Left lung (tissue), 4 donors: ENCODE measurements at regions not wholly inside any gene's neighbourhood (a gene's known extent, or its start where the extent isn't known, plus 50 kb on each side); places are given as distances from the start of the nearest gene placed in this dataset.

Source experiments
- ATAC-seq: fragments of 200-7000 bp; cut with Tn5 transposase; one replicate; pipeline ENCODE4 v1.9.1; 2020; ENCODE audit warnings: moderate library complexity
- DNase-seq, 4 donors: peaks; one replicate each; pipeline ENCODE4 v3.0.0-alpha.2; 2013 to 2020
- H3K27ac ChIP-seq, 2 donors: fragments of 200-600 bp; sonication (generic) in 1 of 2; one replicate each; pipeline versions ENCODE4 v1.5.0 to v1.8.0; 2020 to 2021
- H3K27me3 ChIP-seq, 2 donors: fragments of 200-600 bp; sonication (generic) in 1 of 2; one replicate each; pipeline versions ENCODE4 v1.5.0 to v1.8.0; 2020 to 2021
- H3K36me3 ChIP-seq, 2 donors: fragments of 200-600 bp; sonication (generic) in 1 of 2; one replicate each; pipeline versions ENCODE4 v1.5.0 to v1.8.0; 2020 to 2021
- H3K4me1 ChIP-seq, 2 donors: fragments of 200-600 bp; one replicate each; pipeline ENCODE4 v1.8.0; 2021
- H3K4me3 ChIP-seq, 2 donors: fragments of 200-600 bp; sonication (generic) in 1 of 2; one replicate each; pipeline versions ENCODE4 v1.5.0 to v1.8.0; 2020 to 2021; ENCODE audit warnings: mild to moderate bottlenecking in 1 of 2
- H3K9me3 ChIP-seq, 2 donors: fragments of 200-600 bp; sonication (generic) in 1 of 2; one replicate each; pipeline versions ENCODE4 v1.5.0 to v1.8.0; 2020 to 2021
- intact Hi-C, 2 donors: fragments of 100-400 bp; cut with DNase I; formaldehyde crosslinking; loops; one replicate each; pipeline versions ENCODE4 v1.11.2 to v1.14.2; 2022
- TF ChIP-seq, protein P1 (sequence below), 2 donors: fragments of 200-600 bp; sonication (generic) in 1 of 2; IDR thresholded peaks; one replicate each; pipeline versions ENCODE4 v1.5.0 to v1.8.0; 2021; ENCODE audit warnings: antibody characterized with exemption in 2 of 2
- donor health status: DM: no; HTN: yes; CAD: no.
- donor health status: DM: no; HTN: no; CAD: no.

- Histone ChIP-seq H3K4me1 (no peaks in the 10 kb centered on the region), H3K4me3 (no peak overlapping the region), H3K27me3 (no peaks in the 10 kb centered on the region), H3K36me3 (no peaks in the 10 kb centered on the region), H3K27ac (no peak overlapping the region), H3K9me3 (no peaks in the 10 kb centered on the region)
- ATAC-seq (no peak), DNase-seq (no peak)
- TF ChIP-seq, protein P1, sequence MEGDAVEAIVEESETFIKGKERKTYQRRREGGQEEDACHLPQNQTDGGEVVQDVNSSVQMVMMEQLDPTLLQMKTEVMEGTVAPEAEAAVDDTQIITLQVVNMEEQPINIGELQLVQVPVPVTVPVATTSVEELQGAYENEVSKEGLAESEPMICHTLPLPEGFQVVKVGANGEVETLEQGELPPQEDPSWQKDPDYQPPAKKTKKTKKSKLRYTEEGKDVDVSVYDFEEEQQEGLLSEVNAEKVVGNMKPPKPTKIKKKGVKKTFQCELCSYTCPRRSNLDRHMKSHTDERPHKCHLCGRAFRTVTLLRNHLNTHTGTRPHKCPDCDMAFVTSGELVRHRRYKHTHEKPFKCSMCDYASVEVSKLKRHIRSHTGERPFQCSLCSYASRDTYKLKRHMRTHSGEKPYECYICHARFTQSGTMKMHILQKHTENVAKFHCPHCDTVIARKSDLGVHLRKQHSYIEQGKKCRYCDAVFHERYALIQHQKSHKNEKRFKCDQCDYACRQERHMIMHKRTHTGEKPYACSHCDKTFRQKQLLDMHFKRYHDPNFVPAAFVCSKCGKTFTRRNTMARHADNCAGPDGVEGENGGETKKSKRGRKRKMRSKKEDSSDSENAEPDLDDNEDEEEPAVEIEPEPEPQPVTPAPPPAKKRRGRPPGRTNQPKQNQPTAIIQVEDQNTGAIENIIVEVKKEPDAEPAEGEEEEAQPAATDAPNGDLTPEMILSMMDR (IDR thresholded peaks at IDR 0.05), result no peak
- intact Hi-C loops, result no loop called here
Measured at GRCh38 chr5:155625315-155625714, 611.8 kb downstream of the KIF4B start.

DNA sequence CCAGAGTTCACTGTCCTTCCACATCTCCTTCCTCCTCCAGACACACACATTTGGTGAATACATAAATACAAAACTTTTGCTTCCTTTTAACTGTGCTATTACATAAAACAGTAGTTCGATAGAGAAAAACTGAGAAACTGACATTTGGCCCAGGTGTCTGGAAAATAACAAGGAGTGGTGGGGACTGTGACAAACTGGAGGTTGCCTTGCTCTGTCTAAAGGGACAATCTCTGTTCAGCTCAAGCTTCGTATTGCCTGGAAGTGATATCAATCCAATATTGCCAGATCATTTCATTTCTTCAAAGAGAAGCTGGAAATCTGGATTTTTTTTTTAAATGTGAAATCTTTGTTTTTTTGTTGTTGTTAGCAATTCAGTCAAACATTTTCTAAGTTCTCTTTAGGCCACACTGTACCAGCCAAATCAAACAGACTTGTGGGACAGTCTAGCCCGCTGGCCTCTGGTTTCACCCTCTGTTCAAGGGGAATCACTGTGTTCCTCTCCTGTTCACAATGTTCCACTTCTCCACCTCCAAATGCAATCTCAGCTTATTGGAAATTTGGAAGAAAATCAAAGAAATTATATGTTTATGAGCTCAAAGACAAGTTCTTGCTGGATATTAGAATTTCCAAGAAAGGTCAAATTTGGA lies 612.5 kb downstream of the KIF4B start:
- H3K4me3 ChIP-seq, result no peak overlapping the region
- H3K27ac ChIP-seq, result no peak overlapping the region
- H3K27me3 ChIP-seq, result no peaks in the 10 kb centered on the region
- intact Hi-C loops, result no loop called here
- no peaks in the 10 kb centered on the region for H3K4me1 ChIP-seq
- TF ChIP-seq, protein P1 (IDR thresholded peaks at IDR 0.05), result no peak
- no peaks in the 10 kb centered on the region for H3K9me3 ChIP-seq
- no peaks in the 10 kb centered on the region for H3K36me3 ChIP-seq
- DNase-seq, result no peak
- no peak for ATAC-seq

DNA sequence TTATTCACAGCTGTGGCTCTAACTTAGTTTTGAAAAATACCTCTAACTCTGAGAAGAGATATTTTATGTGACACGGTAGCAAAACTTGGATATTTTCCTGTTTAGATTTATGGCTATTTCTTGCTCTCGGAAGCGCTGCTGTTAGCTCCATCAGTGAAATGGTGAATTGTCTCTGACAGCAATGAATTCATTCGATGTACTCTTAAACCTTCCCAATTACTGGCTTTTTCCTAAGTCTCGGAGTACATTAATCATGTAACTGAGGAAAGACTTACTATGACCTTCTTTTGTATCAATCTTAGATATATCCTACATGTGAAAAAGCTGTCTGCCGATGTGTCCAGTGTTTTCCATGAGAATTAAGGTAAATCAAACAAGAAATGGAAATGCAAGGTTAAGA lies 613.0 kb downstream of the KIF4B start:
- no peak overlapping the region for H3K27ac ChIP-seq
- intact Hi-C loops, result no loop called here
- no peaks in the 10 kb centered on the region for H3K36me3 ChIP-seq
- no peaks in the 10 kb centered on the region for H3K9me3 ChIP-seq
- DNase-seq (no peak), ATAC-seq (no peak)
- H3K4me3 ChIP-seq, result no peak overlapping the region
- no peaks in the 10 kb centered on the region for H3K4me1 ChIP-seq
- no peaks in the 10 kb centered on the region for H3K27me3 ChIP-seq
- TF ChIP-seq, protein P1 (IDR thresholded peaks at IDR 0.05), result no peak

DNA sequence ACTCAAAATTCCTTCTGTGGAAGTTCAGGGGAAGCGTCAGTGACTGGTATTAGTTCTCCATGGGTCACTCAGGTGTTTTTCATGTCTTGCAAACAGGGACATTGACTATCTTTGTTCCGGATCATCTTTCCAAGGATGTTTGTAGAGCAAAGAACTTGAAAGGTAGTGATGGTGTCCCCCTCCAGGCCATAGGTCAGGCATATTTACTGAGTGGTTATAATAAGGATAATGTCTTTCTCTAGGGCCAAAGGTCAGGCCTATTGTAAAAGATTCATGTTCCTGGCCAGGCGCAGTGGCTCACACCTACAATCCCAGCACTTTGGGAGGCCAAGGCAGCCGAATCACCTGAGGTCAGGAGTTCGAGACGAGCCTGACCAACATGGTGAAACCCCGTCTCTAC lies 614.8 kb downstream of the KIF4B start:
- Histone ChIP-seq H3K36me3 (no peaks in the 10 kb centered on the region), H3K4me3 (no peak overlapping the region), H3K9me3 (peaks cover 0 to 2% of the 10 kb centered on the region in 2 donors), H3K27me3 (no peaks in the 10 kb centered on the region), H3K27ac (no peak overlapping the region), H3K4me1 (no peaks in the 10 kb centered on the region)
- intact Hi-C loops, result no loop called here
- TF ChIP-seq, protein P1 (IDR thresholded peaks at IDR 0.05), result no peak
- ATAC-seq (no peak), DNase-seq (no peak)

GRCh38 chr5:155629597-155629996 lies 616.0 kb downstream of the KIF4B start:
- Histone ChIP-seq H3K27ac (no peak overlapping the region), H3K4me3 (no peak overlapping the region), H3K36me3 (no peaks in the 10 kb centered on the region), H3K4me1 (no peaks in the 10 kb centered on the region), H3K27me3 (no peaks in the 10 kb centered on the region), H3K9me3 (peaks cover 0 to 6% of the 10 kb centered on the region in 2 donors)
- intact Hi-C loops, result no loop called here
- no peak for DNase-seq
- no peak for ATAC-seq
- TF ChIP-seq, protein P1 (IDR thresholded peaks at IDR 0.05), result no peak
